Neural crest cell (in vitro differentiated cells): ENCODE measurements at regions not wholly inside any gene's neighbourhood (a gene's known extent, or its start where the extent isn't known, plus 50 kb on each side); places are given as distances from the start of the nearest gene placed in this dataset.

Experiments used
- DNase-seq: peaks from one replicate; pipeline ENCODE4 v3.0.0; 2021; ENCODE audit warnings: low read depth, mixed read lengths, low spot score
- H3K27ac Mint-ChIP-seq: one replicate; pipeline ENCODE4 v1.8.0; 2021; ENCODE audit warnings: mild to moderate bottlenecking, mixed read lengths; ENCODE audit not compliant: unreplicated experiment
- H3K27me3 Mint-ChIP-seq: 2 replicates; pipeline ENCODE4 v1.8.0; 2021; ENCODE audit warnings: low read depth, mild to moderate bottlenecking, mixed read lengths
- H3K36me3 Mint-ChIP-seq: 2 replicates; pipeline ENCODE4 v1.8.0; 2021; ENCODE audit warnings: low read depth, mild to moderate bottlenecking, mixed read lengths
- H3K4me1 Mint-ChIP-seq: 2 replicates; pipeline ENCODE4 v1.8.0; 2021; ENCODE audit warnings: mixed read lengths
- H3K4me3 Mint-ChIP-seq: one replicate; pipeline ENCODE4 v1.8.0; 2021; ENCODE audit warnings: mild to moderate bottlenecking, mixed read lengths
- H3K9me3 Mint-ChIP-seq: 2 replicates; pipeline ENCODE4 v1.8.0; 2021; ENCODE audit warnings: mixed read lengths
- CTCF ChIP-seq: fragments of 200-600 bp; sonication (generic); conservative IDR thresholded peaks from 2 replicates; pipeline ENCODE4 v1.5.0; 2021; ENCODE audit warnings: antibody characterized with exemption, mild to moderate bottlenecking

GRCh38 chr4:129481107-129481506 lies 385.2 kb downstream of the C4orf33 start:
- H3K9me3 Mint-ChIP-seq = peaks cover 4% of the 10 kb centered on the region
- no peak for TF ChIP-seq CTCF
- no peak overlapping the region for H3K27ac Mint-ChIP-seq
- DNase-seq = no peak
- H3K27me3 Mint-ChIP-seq = no peaks in the 10 kb centered on the region
- H3K36me3 Mint-ChIP-seq = no peaks in the 10 kb centered on the region
- no peak overlapping the region for H3K4me3 Mint-ChIP-seq
- H3K4me1 Mint-ChIP-seq = no peaks in the 10 kb centered on the region

- no peaks in the 10 kb centered on the region for H3K4me1 Mint-ChIP-seq
- H3K4me3 Mint-ChIP-seq = no peak overlapping the region
- H3K36me3 Mint-ChIP-seq = no peaks in the 10 kb centered on the region
- no peaks in the 10 kb centered on the region for H3K9me3 Mint-ChIP-seq
- no peak for TF ChIP-seq CTCF
- H3K27ac Mint-ChIP-seq = no peak overlapping the region
- H3K27me3 Mint-ChIP-seq = no peaks in the 10 kb centered on the region
- no peak for DNase-seq
These were observed 392.5 kb downstream of the C4orf33 start for GRCh38 chr4:129488427-129488826.

- Mint-ChIP-seq H3K4me3 (no peak overlapping the region), H3K4me1 (no peaks in the 10 kb centered on the region), H3K27me3 (no peaks in the 10 kb centered on the region), H3K9me3 (no peaks in the 10 kb centered on the region), H3K27ac (no peak overlapping the region), H3K36me3 (no peaks in the 10 kb centered on the region)
- no peak for DNase-seq
- TF ChIP-seq CTCF = no peak
These were observed 394.6 kb downstream of the C4orf33 start for GRCh38 chr4:129490516-129490915.

GRCh38 chr4:129498626-129499025 lies 402.7 kb downstream of the C4orf33 start:
- Mint-ChIP-seq H3K4me3 (no peak overlapping the region), H3K4me1 (no peaks in the 10 kb centered on the region)
- no peak for TF ChIP-seq CTCF

GRCh38 chr4:129514852-129515251 lies 418.9 kb downstream of the C4orf33 start:
- Mint-ChIP-seq H3K9me3 (peaks cover 3% of the 10 kb centered on the region), H3K4me3 (no peak overlapping the region), H3K27me3 (no peaks in the 10 kb centered on the region), H3K27ac (no peak overlapping the region), H3K4me1 (no peaks in the 10 kb centered on the region), H3K36me3 (no peaks in the 10 kb centered on the region)
- TF ChIP-seq CTCF = no peak
- no peak for DNase-seq

More at GRCh38 chr4:129498626-129499025, 402.7 kb downstream of the C4orf33 start:
- DNase-seq = no peak
- Mint-ChIP-seq H3K9me3 (no peaks in the 10 kb centered on the region), H3K27ac (no peak overlapping the region), H3K27me3 (no peaks in the 10 kb centered on the region), H3K36me3 (no peaks in the 10 kb centered on the region)

- Mint-ChIP-seq H3K4me3 (no peak overlapping the region), H3K4me1 (no peaks in the 10 kb centered on the region), H3K36me3 (no peaks in the 10 kb centered on the region), H3K27ac (no peak overlapping the region), H3K27me3 (no peaks in the 10 kb centered on the region), H3K9me3 (peaks cover 3% of the 10 kb centered on the region)
- no peak for DNase-seq
- TF ChIP-seq CTCF = no peak
These were observed 419.4 kb downstream of the C4orf33 start for GRCh38 chr4:129515356-129515755.
